Esophagus squamous epithelium (tissue), 4 donors: ENCODE measurements at regions not wholly inside any gene's neighbourhood (a gene's known extent, or its start where the extent isn't known, plus 50 kb on each side); places are given as distances from the start of the nearest gene placed in this dataset.

Experiments
- POLR2A ChIP-seq, 4 donors: fragments of 450-650 bp; IDR thresholded peaks; one replicate each; pipeline ENCODE4 v1.6.1; 2017; ENCODE audit warnings: antibody characterized with exemption in 4 of 4, mild to moderate bottlenecking in 4 of 4, moderate library complexity in 3 of 4
- TF ChIP-seq, protein P1 (sequence below), 6 experiments: fragments of 450-650 bp in 4 of 6; fragments of 200-600 bp in 2 of 6; sonication (generic) in 2 of 6; IDR thresholded peaks; one replicate each; pipeline ENCODE4 v1.5.1; 2016 to 2019; ENCODE audit warnings: antibody characterized with exemption in 6 of 6, mild to moderate bottlenecking in 4 of 6, moderate library complexity in 4 of 6

DNA sequence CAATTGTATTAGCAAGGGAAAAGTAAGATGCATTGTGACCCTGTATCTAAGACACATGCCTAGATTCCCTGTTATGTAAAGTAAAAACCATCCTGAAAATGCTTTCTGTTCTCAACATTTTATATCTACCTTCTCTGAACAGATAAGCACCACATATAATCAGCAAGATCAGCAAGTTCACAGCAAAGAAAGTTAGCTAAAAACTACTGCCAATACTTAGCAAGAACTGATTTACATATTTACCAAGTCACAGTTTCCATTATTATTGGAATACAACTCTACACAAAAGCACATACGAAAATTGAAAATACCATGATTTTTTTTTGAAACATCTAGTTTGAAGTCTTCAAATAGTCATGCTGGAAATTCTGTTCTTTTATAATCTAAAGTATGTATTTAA lies 1118.1 kb downstream of the TAF11L14 start:
- TF ChIP-seq, protein P1, sequence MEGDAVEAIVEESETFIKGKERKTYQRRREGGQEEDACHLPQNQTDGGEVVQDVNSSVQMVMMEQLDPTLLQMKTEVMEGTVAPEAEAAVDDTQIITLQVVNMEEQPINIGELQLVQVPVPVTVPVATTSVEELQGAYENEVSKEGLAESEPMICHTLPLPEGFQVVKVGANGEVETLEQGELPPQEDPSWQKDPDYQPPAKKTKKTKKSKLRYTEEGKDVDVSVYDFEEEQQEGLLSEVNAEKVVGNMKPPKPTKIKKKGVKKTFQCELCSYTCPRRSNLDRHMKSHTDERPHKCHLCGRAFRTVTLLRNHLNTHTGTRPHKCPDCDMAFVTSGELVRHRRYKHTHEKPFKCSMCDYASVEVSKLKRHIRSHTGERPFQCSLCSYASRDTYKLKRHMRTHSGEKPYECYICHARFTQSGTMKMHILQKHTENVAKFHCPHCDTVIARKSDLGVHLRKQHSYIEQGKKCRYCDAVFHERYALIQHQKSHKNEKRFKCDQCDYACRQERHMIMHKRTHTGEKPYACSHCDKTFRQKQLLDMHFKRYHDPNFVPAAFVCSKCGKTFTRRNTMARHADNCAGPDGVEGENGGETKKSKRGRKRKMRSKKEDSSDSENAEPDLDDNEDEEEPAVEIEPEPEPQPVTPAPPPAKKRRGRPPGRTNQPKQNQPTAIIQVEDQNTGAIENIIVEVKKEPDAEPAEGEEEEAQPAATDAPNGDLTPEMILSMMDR (IDR thresholded peaks at IDR 0.05), result no peak
- no peak for TF ChIP-seq POLR2A (IDR thresholded peaks at IDR 0.05)
